ENCODE measurements at regions not wholly inside any gene's neighbourhood (a gene's known extent, or its start where the extent isn't known, plus 50 kb on each side); places are given as distances from the start of the nearest gene placed in this dataset.
A peak's percentile ranks its signal among the peaks of the same experiment; 100 is the strongest.

DNA sequence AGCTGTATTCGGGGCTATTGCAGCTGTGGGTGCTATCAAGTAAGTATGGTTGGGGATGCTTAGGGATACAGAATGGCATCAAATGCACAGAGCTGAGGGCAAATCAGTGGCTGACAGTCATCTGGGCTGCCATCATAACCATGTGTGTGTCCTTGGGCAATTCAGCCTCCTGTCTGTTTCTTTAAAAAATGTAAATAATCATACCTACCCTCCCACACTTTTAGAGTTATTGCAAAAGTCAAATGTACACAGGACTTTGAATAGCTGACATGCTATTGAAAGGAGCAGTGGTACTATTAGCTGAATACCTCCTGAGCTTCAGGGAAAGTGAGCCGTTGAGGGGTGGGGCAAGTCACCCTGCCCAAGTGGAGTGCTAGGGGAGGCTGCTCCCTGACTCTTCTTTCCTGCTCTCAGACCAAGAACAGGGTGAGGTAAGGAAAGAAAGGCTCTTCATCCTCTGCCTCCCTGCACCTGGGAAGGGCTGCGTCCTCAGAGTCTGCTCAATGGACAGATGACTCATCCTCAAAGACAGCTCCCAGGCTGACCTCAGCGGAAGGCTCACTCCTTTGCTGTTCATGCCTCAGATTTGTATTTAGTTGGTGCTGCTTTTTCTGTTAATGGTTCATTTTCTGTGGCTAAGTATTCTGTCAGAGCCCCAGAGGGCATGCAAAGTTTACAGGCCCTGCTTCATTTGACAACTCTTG is 54.9 kb upstream of the BZW1 start (continued):
- TF ChIP-seq, protein P1, sequence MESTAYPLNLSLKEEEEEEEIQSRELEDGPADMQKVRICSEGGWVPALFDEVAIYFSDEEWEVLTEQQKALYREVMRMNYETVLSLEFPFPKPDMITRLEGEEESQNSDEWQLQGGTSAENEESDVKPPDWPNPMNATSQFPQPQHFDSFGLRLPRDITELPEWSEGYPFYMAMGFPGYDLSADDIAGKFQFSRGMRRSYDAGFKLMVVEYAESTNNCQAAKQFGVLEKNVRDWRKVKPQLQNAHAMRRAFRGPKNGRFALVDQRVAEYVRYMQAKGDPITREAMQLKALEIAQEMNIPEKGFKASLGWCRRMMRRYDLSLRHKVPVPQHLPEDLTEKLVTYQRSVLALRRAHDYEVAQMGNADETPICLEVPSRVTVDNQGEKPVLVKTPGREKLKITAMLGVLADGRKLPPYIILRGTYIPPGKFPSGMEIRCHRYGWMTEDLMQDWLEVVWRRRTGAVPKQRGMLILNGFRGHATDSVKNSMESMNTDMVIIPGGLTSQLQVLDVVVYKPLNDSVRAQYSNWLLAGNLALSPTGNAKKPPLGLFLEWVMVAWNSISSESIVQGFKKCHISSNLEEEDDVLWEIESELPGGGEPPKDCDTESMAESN (CRISPR knock-in tag; conservative IDR thresholded peaks at IDR 0.05): peak; percentile 76; the same call in 1 of the 2 replicates
- TF ChIP-seq LCORL (IDR thresholded peaks at IDR 0.05) (no peak), LCORL (CRISPR knock-in tag; IDR thresholded peaks at IDR 0.05) (peak; percentile 89), ISL2 (CRISPR knock-in tag; IDR thresholded peaks at IDR 0.05) (peak; percentile 94), TSC22D2 (CRISPR knock-in tag; IDR thresholded peaks at IDR 0.05; ENCODE audit: borderline replicate concordance) (0 out of 2 replicates have a peak, but pooled peaks have one; percentile 38), HMG20B (CRISPR knock-in tag; conservative IDR thresholded peaks at IDR 0.05) (peak; percentile 74; the same call in 1 of the 2 replicates), ESRRA (CRISPR knock-in tag; IDR thresholded peaks at IDR 0.05; ENCODE audit: low read depth) (peak; percentile 78), ZBTB20 (CRISPR knock-in tag; IDR thresholded peaks at IDR 0.05; ENCODE audit: borderline replicate concordance, low read depth) (peak; percentile 95), HNRNPLL (IDR thresholded peaks at IDR 0.05; ENCODE audit: low read depth, low read length, poor library complexity, severe bottlenecking) (no peak), FOXO1 (CRISPR knock-in tag; IDR thresholded peaks at IDR 0.05) (peak; percentile 73), TARDBP (CRISPR knock-in tag; IDR thresholded peaks at IDR 0.05) (peak; percentile 95), CREM (IDR thresholded peaks at IDR 0.05) (peak; percentile 80; the same call in 1 of the 2 replicates), CREM (CRISPR knock-in tag; IDR thresholded peaks at IDR 0.05) (no peak), ZFYVE20 (CRISPR knock-in tag; IDR thresholded peaks at IDR 0.05; ENCODE audit: borderline replicate concordance, low read depth) (no peak), HNF4G (IDR thresholded peaks at IDR 0.05; ENCODE audit: borderline replicate concordance, low read depth, low read length) (peak; percentile 83; the same call in 1 of the 2 replicates), HNF4G (CRISPR knock-in tag; IDR thresholded peaks at IDR 0.05; ENCODE audit: borderline replicate concordance, low read depth) (peak; percentile 76; the same call in 1 of the 2 replicates), HDAC1 (CRISPR knock-in tag; IDR thresholded peaks at IDR 0.05) (peak; percentile 88)
- TF ChIP-seq, protein P2, sequence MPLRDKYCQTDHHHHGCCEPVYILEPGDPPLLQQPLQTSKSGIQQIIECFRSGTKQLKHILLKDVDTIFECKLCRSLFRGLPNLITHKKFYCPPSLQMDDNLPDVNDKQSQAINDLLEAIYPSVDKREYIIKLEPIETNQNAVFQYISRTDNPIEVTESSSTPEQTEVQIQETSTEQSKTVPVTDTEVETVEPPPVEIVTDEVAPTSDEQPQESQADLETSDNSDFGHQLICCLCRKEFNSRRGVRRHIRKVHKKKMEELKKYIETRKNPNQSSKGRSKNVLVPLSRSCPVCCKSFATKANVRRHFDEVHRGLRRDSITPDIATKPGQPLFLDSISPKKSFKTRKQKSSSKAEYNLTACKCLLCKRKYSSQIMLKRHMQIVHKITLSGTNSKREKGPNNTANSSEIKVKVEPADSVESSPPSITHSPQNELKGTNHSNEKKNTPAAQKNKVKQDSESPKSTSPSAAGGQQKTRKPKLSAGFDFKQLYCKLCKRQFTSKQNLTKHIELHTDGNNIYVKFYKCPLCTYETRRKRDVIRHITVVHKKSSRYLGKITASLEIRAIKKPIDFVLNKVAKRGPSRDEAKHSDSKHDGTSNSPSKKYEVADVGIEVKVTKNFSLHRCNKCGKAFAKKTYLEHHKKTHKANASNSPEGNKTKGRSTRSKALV (CRISPR knock-in tag; IDR thresholded peaks at IDR 0.05): no peak
- TF ChIP-seq, protein P3, sequence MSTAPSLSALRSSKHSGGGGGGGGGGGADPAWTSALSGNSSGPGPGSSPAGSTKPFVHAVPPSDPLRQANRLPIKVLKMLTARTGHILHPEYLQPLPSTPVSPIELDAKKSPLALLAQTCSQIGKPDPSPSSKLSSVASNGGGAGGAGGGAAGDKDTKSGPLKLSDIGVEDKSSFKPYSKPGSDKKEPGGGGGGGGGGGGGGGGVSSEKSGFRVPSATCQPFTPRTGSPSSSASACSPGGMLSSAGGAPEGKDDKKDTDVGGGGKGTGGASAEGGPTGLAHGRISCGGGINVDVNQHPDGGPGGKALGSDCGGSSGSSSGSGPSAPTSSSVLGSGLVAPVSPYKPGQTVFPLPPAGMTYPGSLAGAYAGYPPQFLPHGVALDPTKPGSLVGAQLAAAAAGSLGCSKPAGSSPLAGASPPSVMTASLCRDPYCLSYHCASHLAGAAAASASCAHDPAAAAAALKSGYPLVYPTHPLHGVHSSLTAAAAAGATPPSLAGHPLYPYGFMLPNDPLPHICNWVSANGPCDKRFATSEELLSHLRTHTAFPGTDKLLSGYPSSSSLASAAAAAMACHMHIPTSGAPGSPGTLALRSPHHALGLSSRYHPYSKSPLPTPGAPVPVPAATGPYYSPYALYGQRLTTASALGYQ (CRISPR knock-in tag; IDR thresholded peaks at IDR 0.05): no peak
- TF ChIP-seq, protein P4, sequence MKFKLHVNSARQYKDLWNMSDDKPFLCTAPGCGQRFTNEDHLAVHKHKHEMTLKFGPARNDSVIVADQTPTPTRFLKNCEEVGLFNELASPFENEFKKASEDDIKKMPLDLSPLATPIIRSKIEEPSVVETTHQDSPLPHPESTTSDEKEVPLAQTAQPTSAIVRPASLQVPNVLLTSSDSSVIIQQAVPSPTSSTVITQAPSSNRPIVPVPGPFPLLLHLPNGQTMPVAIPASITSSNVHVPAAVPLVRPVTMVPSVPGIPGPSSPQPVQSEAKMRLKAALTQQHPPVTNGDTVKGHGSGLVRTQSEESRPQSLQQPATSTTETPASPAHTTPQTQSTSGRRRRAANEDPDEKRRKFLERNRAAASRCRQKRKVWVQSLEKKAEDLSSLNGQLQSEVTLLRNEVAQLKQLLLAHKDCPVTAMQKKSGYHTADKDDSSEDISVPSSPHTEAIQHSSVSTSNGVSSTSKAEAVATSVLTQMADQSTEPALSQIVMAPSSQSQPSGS (CRISPR knock-in tag; IDR thresholded peaks at IDR 0.05): peak; percentile 75; the same call in 1 of the 2 replicates
- TF ChIP-seq, protein P5, sequence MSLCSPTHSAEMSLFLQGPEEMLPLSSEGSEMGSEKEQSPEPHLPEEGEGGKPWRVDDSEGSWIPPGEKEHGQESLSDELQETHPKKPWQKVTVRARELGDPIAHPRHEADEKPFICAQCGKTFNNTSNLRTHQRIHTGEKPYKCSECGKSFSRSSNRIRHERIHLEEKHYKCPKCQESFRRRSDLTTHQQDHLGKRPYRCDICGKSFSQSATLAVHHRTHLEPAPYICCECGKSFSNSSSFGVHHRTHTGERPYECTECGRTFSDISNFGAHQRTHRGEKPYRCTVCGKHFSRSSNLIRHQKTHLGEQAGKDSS (CRISPR knock-in tag; IDR thresholded peaks at IDR 0.05; ENCODE audit: borderline replicate concordance, low read depth): peak; percentile 87; the same call in 1 of the 2 replicates

Data from HepG2 (cell line).